ENCODE measurements at regions not wholly inside any gene's neighbourhood (a gene's known extent, or its start where the extent isn't known, plus 50 kb on each side); places are given as distances from the start of the nearest gene placed in this dataset.
"Not testable (repeated sequence)": the region's sequence is repeated elsewhere in the genome, so short reads cannot be mapped to it uniquely, and the experiment has no call there.

GRCh38 chr20:29119684-29120083, 2137.8 kb upstream of the DEFB115 start:
- DNase-seq (ENCODE audit: low read depth in 2 of 2): not testable (repeated sequence)

GRCh38 chr20:29120088-29120487, 2137.4 kb upstream of the DEFB115 start:
- not testable (repeated sequence) for DNase-seq (ENCODE audit: low read depth in 2 of 2)

GRCh38 chr20:29120575-29120974, 2136.9 kb upstream of the DEFB115 start:
- not testable (repeated sequence) for DNase-seq (ENCODE audit: low read depth in 2 of 2)

- not testable (repeated sequence) for DNase-seq (ENCODE audit: low read depth in 2 of 2)
Observed at GRCh38 chr20:29122784-29123183, 2134.7 kb upstream of the DEFB115 start.

GRCh38 chr20:29123861-29124260, 2133.6 kb upstream of the DEFB115 start:
- DNase-seq (ENCODE audit: low read depth in 2 of 2): no peak

All from fibroblast of skin of left quadriceps (primary cell).